Endothelial cell of umbilical vein (primary cell): ENCODE measurements at regions not wholly inside any gene's neighbourhood (a gene's known extent, or its start where the extent isn't known, plus 50 kb on each side); places are given as distances from the start of the nearest gene placed in this dataset.

Experiments
- BruUV-seq: library from RNA; stranded (reverse); fragments of 400-500 nt; replicated peaks from 2 replicates; lab custom pipeline; 2021; lab: Mats Ljungman, UMichigan
- CTCF ChIA-PET: fragments of 300-600, 350-600 bp; sonication (Branson Sonifier 250); formaldehyde crosslinking; loops from one replicate; lab custom pipeline; 2021; ENCODE audit warnings: antibody characterized with exemption, inconsistent platforms; lab: Charles Lee
- POLR2A ChIA-PET: fragments of 300-600, 350-600 bp; sonication (Branson Sonifier 250); formaldehyde crosslinking; loops from one replicate; lab custom pipeline; 2021; ENCODE audit warnings: antibody characterized with exemption, inconsistent platforms; lab: Charles Lee
- DNase-seq: peaks from one replicate; pipeline ENCODE4 v3.0.0-alpha.2; 2011; ENCODE audit warnings: low read depth, low spot score
- FAIRE-seq: peaks from 2 replicates; lab custom pipeline; 2011; peaks lifted over from hg19 to GRCh38; lab: Jason Lieb, UNC
- H2AFZ ChIP-seq: 2 replicates; pipeline ENCODE4 v1.6.0; 2012; ENCODE audit warnings: low read depth, low read length, control low read depth, inconsistent platforms
- H3K27ac ChIP-seq: 2 replicates; pipeline ENCODE4 v1.5.1; 2011; ENCODE audit warnings: low read depth, mild to moderate bottlenecking, control low read depth, low read length, moderate library complexity; ENCODE audit not compliant: insufficient read depth
- H3K27me3 ChIP-seq, 2 experiments: 2 replicates each; pipeline versions ENCODE4 v1.6.0 to v1.6.1; 2011; ENCODE audit warnings: low read length in 2 of 2, mixed read lengths in 1 of 2; ENCODE audit not compliant: control insufficient read depth in 2 of 2, insufficient read depth in 2 of 2
- H3K36me3 ChIP-seq, 2 experiments: 2 replicates in 1 of 2; 3 replicates in 1 of 2; pipeline ENCODE4 v1.5.1; 2011; ENCODE audit warnings: low read length in 2 of 2, mild to moderate bottlenecking in 1 of 2, moderate library complexity in 1 of 2; ENCODE audit not compliant: control insufficient read depth in 2 of 2, insufficient read depth in 2 of 2; ENCODE audit errors: extremely low read depth in 1 of 2
- H3K4me1 ChIP-seq: 3 replicates; pipeline ENCODE4 v1.5.1; 2011; ENCODE audit warnings: mild to moderate bottlenecking, low read length; ENCODE audit not compliant: control insufficient read depth, insufficient read depth; ENCODE audit errors: extremely low read depth
- H3K4me2 ChIP-seq: 2 replicates; pipeline ENCODE4 v1.6.1; 2011; ENCODE audit warnings: low read length, control low read depth, mixed read lengths; ENCODE audit not compliant: insufficient read depth
- H3K4me3 ChIP-seq, 3 experiments: fragments of 200-600 bp in 1 of 3; sonication (generic), shearing (Covaris generic) in 1 of 3; replicated peaks in 1 of 3; 2 replicates each; pipeline ENCODE4 v1.5.1; 2011 to 2016; ENCODE audit warnings: control low read depth in 3 of 3, low read length in 3 of 3, mild to moderate bottlenecking in 2 of 3, inconsistent platforms in 1 of 3, low read depth in 1 of 3, moderate library complexity in 1 of 3; ENCODE audit not compliant: insufficient read depth in 1 of 3
- H3K79me2 ChIP-seq: 2 replicates; pipeline ENCODE4 v1.6.0; 2012; ENCODE audit warnings: low read length, inconsistent platforms; ENCODE audit not compliant: control insufficient read depth, insufficient read depth
- H3K9ac ChIP-seq: replicated peaks from 2 replicates; pipeline ENCODE3; 2011; ENCODE audit warnings: low read length, control low read depth; ENCODE audit not compliant: insufficient read depth; ENCODE audit errors: extremely low read depth
- H3K9me1 ChIP-seq: replicated peaks from 3 replicates; pipeline ENCODE4 v1.6.0; 2011; ENCODE audit warnings: mild to moderate bottlenecking, low read length; ENCODE audit not compliant: control insufficient read depth, insufficient read depth; ENCODE audit errors: extremely low read depth
- H3K9me3 ChIP-seq: replicated peaks from 2 replicates; pipeline ENCODE4 v1.5.1; 2012; ENCODE audit warnings: low read length, inconsistent platforms; ENCODE audit not compliant: control insufficient read depth, insufficient read depth
- H4K20me1 ChIP-seq: replicated peaks from 2 replicates; pipeline ENCODE3; 2011; ENCODE audit warnings: mild to moderate bottlenecking, low read length; ENCODE audit not compliant: control insufficient read depth, insufficient read depth; ENCODE audit errors: extremely low read depth
- EZH2 ChIP-seq: IDR thresholded peaks from 2 replicates; pipeline ENCODE4 v1.6.1; 2012; ENCODE audit warnings: borderline replicate concordance, low read depth, mild to moderate bottlenecking, moderate library complexity, low read length, inconsistent platforms; ENCODE audit not compliant: severe bottlenecking
- FOS ChIP-seq: IDR thresholded peaks from 2 replicates; pipeline ENCODE4 v1.6.1; 2011; ENCODE audit warnings: mild to moderate bottlenecking, low read length, moderate library complexity, borderline replicate concordance; ENCODE audit not compliant: insufficient read depth
- GATA2 ChIP-seq: IDR thresholded peaks from 2 replicates; pipeline ENCODE4 v1.7.0; 2011; ENCODE audit warnings: low read depth, mild to moderate bottlenecking, moderate library complexity, mixed read lengths, low read length; ENCODE audit not compliant: insufficient read length, insufficient read depth
- JUN ChIP-seq: IDR thresholded peaks from 2 replicates; pipeline ENCODE4 v1.6.1; 2011; ENCODE audit warnings: borderline replicate concordance, low read depth; ENCODE audit not compliant: insufficient read length, insufficient read depth
- MYC ChIP-seq: IDR thresholded peaks from one replicate; pipeline ENCODE4 v1.6.1; 2011; ENCODE audit warnings: mild to moderate bottlenecking, low read depth, low read length
- POLR2A ChIP-seq: IDR thresholded peaks from 2 replicates; pipeline ENCODE4 v1.6.1; 2012; ENCODE audit warnings: low read depth, mild to moderate bottlenecking, control low read depth, low read length
- POLR2AphosphoS5 ChIP-seq: IDR thresholded peaks from 2 replicates; pipeline ENCODE4 v1.6.1; 2012; ENCODE audit warnings: low read depth, mild to moderate bottlenecking, control low read depth, low read length, moderate library complexity; ENCODE audit not compliant: insufficient read depth
- dilution Hi-C: fragments of 300-500 bp; cut with MboI; formaldehyde crosslinking; loops from one replicate; pipeline ENCODE4 v1.15.0; 2019; ENCODE audit warnings: low sequenced_read_pairs; ENCODE audit not compliant: extremely low pct_ligation_motif_present
- intact Hi-C: fragments of 100-400 bp; cut with micrococcal nuclease; formaldehyde crosslinking; loops from one replicate; pipeline ENCODE4 v1.10.0; 2022
- TF ChIP-seq, protein P1 (sequence below), 2 donors: IDR thresholded peaks; 1 replicate in 1 of 2; 2 replicates in 1 of 2; pipeline ENCODE4 v1.5.1; 2011; ENCODE audit warnings: low read length in 2 of 2, mild to moderate bottlenecking in 2 of 2, moderate library complexity in 2 of 2, control low read depth in 1 of 2, inconsistent platforms in 1 of 2, low read depth in 1 of 2; ENCODE audit not compliant: insufficient read depth in 1 of 2; ENCODE audit errors: extremely low read depth in 1 of 2
- TF ChIP-seq, protein P2 (sequence below): IDR thresholded peaks from 2 replicates; pipeline ENCODE4 v1.6.1; 2011; ENCODE audit not compliant: insufficient read depth, insufficient read length

GRCh38 chr14:89702073-89702875, 252.3 kb downstream of the EFCAB11 start:
- Histone ChIP-seq H4K20me1 (no peaks in the 10 kb centered on the region), H3K79me2 (no peaks in the 10 kb centered on the region), H3K9me3 (no peaks in the 10 kb centered on the region), H2AFZ (peak overlapping the region; percentile 98), H3K4me1 (peaks cover 3% of the 10 kb centered on the region), H3K9me1 (no peaks in the 10 kb centered on the region), H3K4me3 (peak overlapping the region in 2 of 3 experiments; percentile 16 to 54), H3K9ac (no peak overlapping the region), H3K36me3 (no peaks in the 10 kb centered on the region), H3K27ac (no peak overlapping the region), H3K4me2 (peak overlapping the region; percentile 81), H3K27me3 (no peaks in the 10 kb centered on the region)
- intact Hi-C loops: no loop called here
- dilution Hi-C loops: no loop called here
- no TSS peak for BruUV-seq
- DNase-seq (no peak), FAIRE-seq (no peak)
- POLR2A ChIA-PET: no interaction called here
- CTCF ChIA-PET: interaction anchor here (0.6 to 1.1 kb wide), 2 partner anchors 152 to 237 kb away, joined by 3 read pairs; no protein-coding TSS in a partner anchor
- TF ChIP-seq, protein P1, sequence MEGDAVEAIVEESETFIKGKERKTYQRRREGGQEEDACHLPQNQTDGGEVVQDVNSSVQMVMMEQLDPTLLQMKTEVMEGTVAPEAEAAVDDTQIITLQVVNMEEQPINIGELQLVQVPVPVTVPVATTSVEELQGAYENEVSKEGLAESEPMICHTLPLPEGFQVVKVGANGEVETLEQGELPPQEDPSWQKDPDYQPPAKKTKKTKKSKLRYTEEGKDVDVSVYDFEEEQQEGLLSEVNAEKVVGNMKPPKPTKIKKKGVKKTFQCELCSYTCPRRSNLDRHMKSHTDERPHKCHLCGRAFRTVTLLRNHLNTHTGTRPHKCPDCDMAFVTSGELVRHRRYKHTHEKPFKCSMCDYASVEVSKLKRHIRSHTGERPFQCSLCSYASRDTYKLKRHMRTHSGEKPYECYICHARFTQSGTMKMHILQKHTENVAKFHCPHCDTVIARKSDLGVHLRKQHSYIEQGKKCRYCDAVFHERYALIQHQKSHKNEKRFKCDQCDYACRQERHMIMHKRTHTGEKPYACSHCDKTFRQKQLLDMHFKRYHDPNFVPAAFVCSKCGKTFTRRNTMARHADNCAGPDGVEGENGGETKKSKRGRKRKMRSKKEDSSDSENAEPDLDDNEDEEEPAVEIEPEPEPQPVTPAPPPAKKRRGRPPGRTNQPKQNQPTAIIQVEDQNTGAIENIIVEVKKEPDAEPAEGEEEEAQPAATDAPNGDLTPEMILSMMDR (IDR thresholded peaks at IDR 0.05; ENCODE audit: extremely low read depth in 1 of 2, insufficient read depth in 1 of 2, low read depth in 1 of 2, low read length in 2 of 2): no peak
- TF ChIP-seq FOS (no peak), POLR2AphosphoS5 (no peak), POLR2A (no peak), MYC (no peak), GATA2 (no peak), EZH2 (no peak), JUN (no peak)
- TF ChIP-seq, protein P2, sequence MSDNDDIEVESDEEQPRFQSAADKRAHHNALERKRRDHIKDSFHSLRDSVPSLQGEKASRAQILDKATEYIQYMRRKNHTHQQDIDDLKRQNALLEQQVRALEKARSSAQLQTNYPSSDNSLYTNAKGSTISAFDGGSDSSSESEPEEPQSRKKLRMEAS: no peak
